SKM-1 (cell line): ENCODE measurements at regions not wholly inside any gene's neighbourhood (a gene's known extent, or its start where the extent isn't known, plus 50 kb on each side); places are given as distances from the start of the nearest gene placed in this dataset.

Source experiments
- DNase-seq: peaks from one replicate; lab custom pipeline; 2025; ENCODE audit not compliant: unreplicated experiment; lab: John Stamatoyannopoulos, UW

- DNase-seq, result no peak
Observed at GRCh38 chr15:31472636-31473384, 146.2 kb downstream of the KLF13 start.

- DNase-seq, result no peak
Observed at GRCh38 chr15:31473385-31474058, 146.9 kb downstream of the KLF13 start.

GRCh38 chr15:31474059-31474868 lies 147.6 kb downstream of the KLF13 start:
- DNase-seq, result no peak

- no peak for DNase-seq
Observed at GRCh38 chr15:31476236-31476810, 149.7 kb downstream of the KLF13 start.

GRCh38 chr15:31476866-31477265 lies 150.2 kb downstream of the KLF13 start:
- DNase-seq, result no peak

GRCh38 chr15:31477301-31477700 lies 150.7 kb downstream of the KLF13 start:
- DNase-seq, result no peak

GRCh38 chr15:31477851-31478701 lies 151.4 kb downstream of the KLF13 start:
- no peak for DNase-seq

GRCh38 chr15:31478702-31479221 lies 152.1 kb downstream of the KLF13 start:
- no peak for DNase-seq

- DNase-seq, result no peak
Observed at GRCh38 chr15:31480356-31481025, 153.9 kb downstream of the KLF13 start.

GRCh38 chr15:31481142-31481541 lies 154.5 kb downstream of the KLF13 start:
- DNase-seq, result no peak

- DNase-seq, result no peak
Observed at GRCh38 chr15:31482122-31482922, 155.7 kb downstream of the KLF13 start.

GRCh38 chr15:31483053-31483985 lies 156.7 kb downstream of the KLF13 start:
- no peak for DNase-seq

GRCh38 chr15:31483986-31484951 lies 157.6 kb downstream of the KLF13 start:
- no peak for DNase-seq

- DNase-seq, result no peak
Observed at GRCh38 chr15:31484986-31485385, 158.4 kb downstream of the KLF13 start.

- no peak for DNase-seq
Observed at GRCh38 chr15:31485431-31485830, 158.8 kb downstream of the KLF13 start.

- no peak for DNase-seq
Observed at GRCh38 chr15:31485911-31486461, 159.4 kb downstream of the KLF13 start.
